ENCODE measurements at regions not wholly inside any gene's neighbourhood (a gene's known extent, or its start where the extent isn't known, plus 50 kb on each side); places are given as distances from the start of the nearest gene placed in this dataset.
"Not testable (repeated sequence)": the region's sequence is repeated elsewhere in the genome, so short reads cannot be mapped to it uniquely, and the experiment has no call there.

DNA sequence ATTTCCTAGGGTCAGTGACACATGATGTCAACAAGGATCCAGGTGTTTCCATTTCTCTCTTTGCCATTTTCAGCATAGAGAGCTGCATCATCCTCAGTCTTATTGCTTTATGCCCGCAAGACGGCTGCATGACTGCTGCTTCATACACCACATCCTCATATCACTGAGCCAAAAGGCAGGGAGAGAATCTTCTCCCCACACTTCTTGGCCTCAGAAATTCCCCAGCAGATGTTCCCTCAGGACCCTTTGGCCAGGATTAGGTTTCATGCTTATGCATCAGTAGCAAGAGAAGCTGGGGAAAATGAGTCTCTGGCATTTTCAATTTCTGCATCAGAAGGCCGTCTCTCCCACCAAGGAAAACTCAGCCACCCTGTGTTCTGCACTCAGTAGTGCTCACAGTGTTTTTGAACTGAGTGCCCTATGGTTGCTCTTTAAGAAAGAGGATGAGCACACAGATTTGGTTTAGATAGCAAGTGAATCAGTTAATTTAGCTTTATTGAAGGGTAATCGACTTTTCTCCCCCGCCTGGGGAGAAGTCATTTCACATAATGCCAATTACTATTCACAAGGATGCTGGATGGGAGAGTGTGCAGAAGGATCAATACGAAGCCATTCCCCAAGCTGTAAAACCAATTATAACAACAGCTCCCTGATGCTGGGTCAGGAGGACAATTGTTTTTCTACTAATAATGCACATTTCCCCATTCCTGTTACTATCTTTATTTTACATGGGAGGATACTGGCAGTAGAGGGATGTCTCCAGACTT lies 360.2 kb downstream of the HHIPL2 start (continued):
- TF ChIP-seq NFE2L1 (CRISPR knock-in tag; IDR thresholded peaks at IDR 0.05), result no peak
- TF ChIP-seq FOXK1 (CRISPR knock-in tag; IDR thresholded peaks at IDR 0.05), result no peak
- TF ChIP-seq ZBTB21 (CRISPR knock-in tag; IDR thresholded peaks at IDR 0.05; ENCODE audit: borderline replicate concordance), result no peak
- TF ChIP-seq FOXJ3 (CRISPR knock-in tag; IDR thresholded peaks at IDR 0.05; ENCODE audit: borderline replicate concordance), result no peak
- TF ChIP-seq ZNF416 (CRISPR knock-in tag; IDR thresholded peaks at IDR 0.05), result no peak
- TF ChIP-seq, protein P1, sequence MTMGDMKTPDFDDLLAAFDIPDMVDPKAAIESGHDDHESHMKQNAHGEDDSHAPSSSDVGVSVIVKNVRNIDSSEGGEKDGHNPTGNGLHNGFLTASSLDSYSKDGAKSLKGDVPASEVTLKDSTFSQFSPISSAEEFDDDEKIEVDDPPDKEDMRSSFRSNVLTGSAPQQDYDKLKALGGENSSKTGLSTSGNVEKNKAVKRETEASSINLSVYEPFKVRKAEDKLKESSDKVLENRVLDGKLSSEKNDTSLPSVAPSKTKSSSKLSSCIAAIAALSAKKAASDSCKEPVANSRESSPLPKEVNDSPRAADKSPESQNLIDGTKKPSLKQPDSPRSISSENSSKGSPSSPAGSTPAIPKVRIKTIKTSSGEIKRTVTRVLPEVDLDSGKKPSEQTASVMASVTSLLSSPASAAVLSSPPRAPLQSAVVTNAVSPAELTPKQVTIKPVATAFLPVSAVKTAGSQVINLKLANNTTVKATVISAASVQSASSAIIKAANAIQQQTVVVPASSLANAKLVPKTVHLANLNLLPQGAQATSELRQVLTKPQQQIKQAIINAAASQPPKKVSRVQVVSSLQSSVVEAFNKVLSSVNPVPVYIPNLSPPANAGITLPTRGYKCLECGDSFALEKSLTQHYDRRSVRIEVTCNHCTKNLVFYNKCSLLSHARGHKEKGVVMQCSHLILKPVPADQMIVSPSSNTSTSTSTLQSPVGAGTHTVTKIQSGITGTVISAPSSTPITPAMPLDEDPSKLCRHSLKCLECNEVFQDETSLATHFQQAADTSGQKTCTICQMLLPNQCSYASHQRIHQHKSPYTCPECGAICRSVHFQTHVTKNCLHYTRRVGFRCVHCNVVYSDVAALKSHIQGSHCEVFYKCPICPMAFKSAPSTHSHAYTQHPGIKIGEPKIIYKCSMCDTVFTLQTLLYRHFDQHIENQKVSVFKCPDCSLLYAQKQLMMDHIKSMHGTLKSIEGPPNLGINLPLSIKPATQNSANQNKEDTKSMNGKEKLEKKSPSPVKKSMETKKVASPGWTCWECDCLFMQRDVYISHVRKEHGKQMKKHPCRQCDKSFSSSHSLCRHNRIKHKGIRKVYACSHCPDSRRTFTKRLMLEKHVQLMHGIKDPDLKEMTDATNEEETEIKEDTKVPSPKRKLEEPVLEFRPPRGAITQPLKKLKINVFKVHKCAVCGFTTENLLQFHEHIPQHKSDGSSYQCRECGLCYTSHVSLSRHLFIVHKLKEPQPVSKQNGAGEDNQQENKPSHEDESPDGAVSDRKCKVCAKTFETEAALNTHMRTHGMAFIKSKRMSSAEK (CRISPR knock-in tag; IDR thresholded peaks at IDR 0.05; ENCODE audit: borderline replicate concordance), result no peak
- TF ChIP-seq GABPB1 (CRISPR knock-in tag; IDR thresholded peaks at IDR 0.05), result no peak
- TF ChIP-seq, protein P2, sequence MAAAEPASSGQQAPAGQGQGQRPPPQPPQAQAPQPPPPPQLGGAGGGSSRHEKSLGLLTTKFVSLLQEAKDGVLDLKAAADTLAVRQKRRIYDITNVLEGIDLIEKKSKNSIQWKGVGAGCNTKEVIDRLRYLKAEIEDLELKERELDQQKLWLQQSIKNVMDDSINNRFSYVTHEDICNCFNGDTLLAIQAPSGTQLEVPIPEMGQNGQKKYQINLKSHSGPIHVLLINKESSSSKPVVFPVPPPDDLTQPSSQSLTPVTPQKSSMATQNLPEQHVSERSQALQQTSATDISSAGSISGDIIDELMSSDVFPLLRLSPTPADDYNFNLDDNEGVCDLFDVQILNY (CRISPR knock-in tag; IDR thresholded peaks at IDR 0.05), result no peak
- no peak for TF ChIP-seq TEAD4 (CRISPR knock-in tag; IDR thresholded peaks at IDR 0.05)

DNA sequence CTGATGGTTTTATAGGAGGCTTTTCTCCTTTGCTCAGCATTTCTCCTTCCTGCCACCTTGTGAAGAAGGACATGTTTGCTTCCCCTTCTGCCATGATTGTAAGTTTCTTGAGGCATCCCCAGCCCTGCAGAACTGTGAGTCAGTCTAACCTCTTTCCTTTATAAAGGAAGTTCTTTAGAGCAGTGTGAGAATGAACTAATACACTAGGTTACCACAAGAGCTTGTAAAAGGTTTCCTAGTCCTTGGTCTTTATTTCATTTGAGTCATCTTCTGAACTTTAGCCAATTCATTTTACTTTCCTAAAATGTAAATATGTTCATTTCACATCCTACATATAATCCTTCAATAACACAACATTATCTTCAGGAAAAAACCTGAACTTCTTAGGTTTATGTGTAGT lies 365.3 kb downstream of the HHIPL2 start:
- Mint-ChIP-seq H3K27ac (no peak overlapping the region), H3K4me3 (no peak overlapping the region), H3K27me3 (ENCODE audit: low read depth) (no peaks in the 10 kb centered on the region; the same call in 1 of the 2 replicates), H3K36me3 (no peaks in the 10 kb centered on the region), H3K4me1 (peaks cover 9% of the 10 kb centered on the region), H3K9me3 (peaks cover 31% of the 10 kb centered on the region)
- ChIA-PET POLR2A (interaction anchor here (0.7 kb wide), 1 partner anchor 304 kb away, joined by 3 read pairs; no protein-coding TSS in a partner anchor), CTCF (no interaction called here)
- ATAC-seq, result no peak
- TF ChIP-seq ZNF671 (CRISPR knock-in tag; IDR thresholded peaks at IDR 0.05), result no peak
- no peak for DNase-seq (ENCODE audit: low spot score)

DNA sequence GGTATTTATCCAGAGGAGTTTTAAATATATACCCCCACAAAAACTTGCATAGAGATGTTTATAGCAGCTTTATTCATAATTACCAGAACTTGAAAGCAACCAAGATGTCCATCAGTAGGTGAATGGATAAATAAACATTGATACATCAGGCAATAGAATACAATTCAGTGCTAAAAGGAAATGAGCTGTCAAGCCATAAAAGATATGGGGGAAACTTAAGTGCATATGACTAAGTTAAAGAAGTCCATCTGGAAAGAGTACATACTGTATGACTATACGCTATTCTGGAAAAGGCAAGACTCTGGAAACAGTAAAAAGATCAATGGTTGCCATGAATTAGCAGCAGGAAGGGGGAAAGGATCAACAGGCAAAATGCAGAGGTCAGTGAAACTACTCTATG lies 366.7 kb downstream of the HHIPL2 start:
- ChIA-PET CTCF (no interaction called here), POLR2A (no interaction called here)
- no peak for DNase-seq (ENCODE audit: low spot score)
- no peak for TF ChIP-seq FOXK1 (CRISPR knock-in tag; IDR thresholded peaks at IDR 0.05)
- TF ChIP-seq HMGA2 (CRISPR knock-in tag; IDR thresholded peaks at IDR 0.05), result no peak
- TF ChIP-seq MYBL2 (CRISPR knock-in tag; IDR thresholded peaks at IDR 0.05), result no peak
- no peak for TF ChIP-seq TP53 (CRISPR knock-in tag; IDR thresholded peaks at IDR 0.05)
- TF ChIP-seq, protein P3, sequence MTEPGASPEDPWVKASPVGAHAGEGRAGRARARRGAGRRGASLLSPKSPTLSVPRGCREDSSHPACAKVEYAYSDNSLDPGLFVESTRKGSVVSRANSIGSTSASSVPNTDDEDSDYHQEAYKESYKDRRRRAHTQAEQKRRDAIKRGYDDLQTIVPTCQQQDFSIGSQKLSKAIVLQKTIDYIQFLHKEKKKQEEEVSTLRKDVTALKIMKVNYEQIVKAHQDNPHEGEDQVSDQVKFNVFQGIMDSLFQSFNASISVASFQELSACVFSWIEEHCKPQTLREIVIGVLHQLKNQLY (CRISPR knock-in tag; IDR thresholded peaks at IDR 0.05), result no peak
- no peak for TF ChIP-seq ZBTB21 (CRISPR knock-in tag; IDR thresholded peaks at IDR 0.05; ENCODE audit: borderline replicate concordance)
- no peak for TF ChIP-seq SP1 (CRISPR knock-in tag; conservative IDR thresholded peaks at IDR 0.05)
- no peak for TF ChIP-seq MXD4 (CRISPR knock-in tag; IDR thresholded peaks at IDR 0.05; ENCODE audit: borderline replicate concordance)
- Mint-ChIP-seq H3K4me3 (no peak overlapping the region), H3K27me3 (ENCODE audit: low read depth) (no peaks in the 10 kb centered on the region), H3K4me1 (peaks cover 9% of the 10 kb centered on the region), H3K9me3 (peaks cover 46% of the 10 kb centered on the region), H3K27ac (no peak overlapping the region), H3K36me3 (no peaks in the 10 kb centered on the region)
- ATAC-seq, result no peak

DNA sequence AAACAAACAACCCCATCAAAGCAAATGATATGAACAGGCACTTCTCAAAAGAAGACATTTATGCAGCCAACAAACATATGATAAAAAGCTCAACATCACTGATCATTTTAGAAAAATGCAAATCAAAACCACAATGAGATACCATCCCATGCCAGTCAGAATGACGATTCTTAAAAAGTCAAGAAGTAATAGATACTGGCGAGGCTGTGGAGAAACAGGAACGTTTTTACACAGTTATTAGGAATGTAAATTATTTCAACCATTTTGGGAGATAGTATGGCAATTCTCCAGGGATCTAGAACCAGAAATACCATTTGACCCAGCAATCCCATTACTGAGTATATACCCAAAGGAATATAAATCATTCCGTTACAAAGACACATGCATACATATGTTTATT lies 370.4 kb downstream of the HHIPL2 start:
- POLR2A ChIA-PET; H3K4me1 Mint-ChIP-seq; ATAC-seq; H3K4me3 Mint-ChIP-seq; CTCF ChIA-PET; H3K36me3 Mint-ChIP-seq; H3K27ac Mint-ChIP-seq; DNase-seq (ENCODE audit: low spot score); H3K27me3 Mint-ChIP-seq (ENCODE audit: low read depth): not testable (repeated sequence)
- peaks cover 48% of the 10 kb centered on the region for H3K9me3 Mint-ChIP-seq

Data from WTC11 (cell line).